ENCODE measurements at regions not wholly inside any gene's neighbourhood (a gene's known extent, or its start where the extent isn't known, plus 50 kb on each side); places are given as distances from the start of the nearest gene placed in this dataset.

DNA sequence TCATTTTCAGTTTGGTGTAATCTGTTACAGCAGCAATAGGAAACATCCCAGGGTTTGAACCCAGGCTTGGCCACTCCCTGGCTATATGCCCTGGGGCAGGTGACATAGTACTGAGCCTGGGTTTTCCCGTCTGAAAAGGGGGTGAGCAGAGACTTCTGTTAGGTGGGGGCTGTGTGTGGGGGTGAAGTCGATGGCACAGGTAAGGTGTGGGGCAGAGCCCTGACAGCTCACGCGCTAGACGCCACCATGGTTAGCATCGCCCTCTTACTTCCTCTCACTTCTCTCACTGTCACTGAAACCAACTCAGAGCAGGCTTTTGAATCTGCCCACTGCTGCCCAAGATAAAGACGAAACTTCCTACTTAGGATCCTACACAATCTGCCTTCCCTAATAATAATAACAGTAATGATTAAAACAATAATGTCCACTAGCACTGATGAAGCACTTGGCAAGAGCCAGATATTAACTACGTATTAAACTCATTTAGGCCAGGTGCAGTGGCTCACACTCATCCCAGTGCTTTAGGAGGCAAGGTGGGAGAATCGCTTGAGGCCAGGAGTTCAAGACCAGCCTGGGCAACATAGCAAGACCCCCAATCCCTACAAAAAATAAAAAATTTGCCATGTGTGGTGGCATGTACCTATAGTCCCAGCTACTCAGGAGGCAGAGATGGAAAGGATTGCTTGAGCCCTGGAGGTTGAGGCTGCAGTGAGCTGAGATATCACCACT, 117.9 kb upstream of the PTPN1 start:
- TF ChIP-seq, protein P1, sequence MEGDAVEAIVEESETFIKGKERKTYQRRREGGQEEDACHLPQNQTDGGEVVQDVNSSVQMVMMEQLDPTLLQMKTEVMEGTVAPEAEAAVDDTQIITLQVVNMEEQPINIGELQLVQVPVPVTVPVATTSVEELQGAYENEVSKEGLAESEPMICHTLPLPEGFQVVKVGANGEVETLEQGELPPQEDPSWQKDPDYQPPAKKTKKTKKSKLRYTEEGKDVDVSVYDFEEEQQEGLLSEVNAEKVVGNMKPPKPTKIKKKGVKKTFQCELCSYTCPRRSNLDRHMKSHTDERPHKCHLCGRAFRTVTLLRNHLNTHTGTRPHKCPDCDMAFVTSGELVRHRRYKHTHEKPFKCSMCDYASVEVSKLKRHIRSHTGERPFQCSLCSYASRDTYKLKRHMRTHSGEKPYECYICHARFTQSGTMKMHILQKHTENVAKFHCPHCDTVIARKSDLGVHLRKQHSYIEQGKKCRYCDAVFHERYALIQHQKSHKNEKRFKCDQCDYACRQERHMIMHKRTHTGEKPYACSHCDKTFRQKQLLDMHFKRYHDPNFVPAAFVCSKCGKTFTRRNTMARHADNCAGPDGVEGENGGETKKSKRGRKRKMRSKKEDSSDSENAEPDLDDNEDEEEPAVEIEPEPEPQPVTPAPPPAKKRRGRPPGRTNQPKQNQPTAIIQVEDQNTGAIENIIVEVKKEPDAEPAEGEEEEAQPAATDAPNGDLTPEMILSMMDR (conservative IDR thresholded peaks at IDR 0.05) = no peak
- no peak for TF ChIP-seq ZFX (IDR thresholded peaks at IDR 0.05)
